DMS53 treated with DMSO at 0.1 percent for 48 hours (cell line): ENCODE measurements at regions not wholly inside any gene's neighbourhood (a gene's known extent, or its start where the extent isn't known, plus 50 kb on each side); places are given as distances from the start of the nearest gene placed in this dataset.

Experiments used
- DNase-seq: peaks from one replicate; lab custom pipeline; 2025; ENCODE audit not compliant: unreplicated experiment; lab: John Stamatoyannopoulos, UW

DNA sequence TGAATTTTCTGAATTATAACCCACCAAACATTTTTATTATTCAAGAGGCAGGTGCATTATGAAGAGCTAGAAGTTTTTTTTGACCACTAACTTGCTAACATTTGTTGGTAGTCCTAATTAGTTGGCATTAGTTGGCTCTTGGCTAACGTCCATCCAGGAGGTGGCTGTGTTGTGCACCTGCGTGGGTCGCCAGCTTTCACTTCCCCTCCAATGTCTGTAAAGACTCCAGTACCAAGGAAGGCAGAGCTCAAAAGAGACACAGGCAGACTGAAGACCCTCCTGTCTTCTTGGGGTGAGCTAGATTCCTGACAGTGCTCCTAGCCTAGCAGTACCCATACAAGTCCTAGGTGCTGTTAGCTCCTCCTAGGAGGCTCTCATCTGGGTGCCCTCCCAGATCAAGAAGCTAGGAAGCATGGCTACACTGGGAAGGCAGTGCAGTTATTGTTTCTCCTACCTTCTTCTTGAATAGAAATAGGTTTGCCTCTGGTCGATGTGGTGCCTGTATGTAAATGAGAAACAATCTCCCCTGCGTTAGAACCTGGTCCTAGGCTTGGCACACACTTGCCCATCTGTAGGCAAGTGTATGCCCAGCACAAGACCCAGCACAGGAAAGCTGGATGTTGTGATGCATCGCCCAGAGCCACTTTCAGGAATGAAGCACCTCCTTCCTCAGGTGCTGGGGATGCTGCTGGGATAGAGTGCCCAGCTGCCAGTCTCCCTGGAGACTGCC is 190.9 kb downstream of the ICE1 start:
- no peak for DNase-seq

DNA sequence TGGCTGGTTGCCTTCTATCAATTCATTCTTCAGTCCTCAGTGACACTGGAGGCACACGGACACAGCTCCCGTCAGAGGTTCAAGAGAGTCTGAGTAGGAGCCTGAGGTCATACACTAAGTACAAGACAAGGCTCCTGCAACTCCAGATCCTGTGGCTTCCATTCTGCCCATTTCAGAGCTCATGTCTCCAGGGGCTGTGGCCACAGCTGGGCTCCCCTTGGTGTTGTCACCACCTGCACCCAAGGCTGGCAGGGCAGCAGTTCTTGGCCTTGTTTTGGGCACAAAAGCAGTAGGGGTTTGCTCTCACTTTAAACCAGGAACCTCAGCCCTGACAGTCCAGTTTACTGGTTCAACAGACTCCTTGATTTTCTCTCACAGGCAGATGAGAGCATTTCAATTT is 189.6 kb downstream of the ICE1 start:
- DNase-seq, result no peak

DNA sequence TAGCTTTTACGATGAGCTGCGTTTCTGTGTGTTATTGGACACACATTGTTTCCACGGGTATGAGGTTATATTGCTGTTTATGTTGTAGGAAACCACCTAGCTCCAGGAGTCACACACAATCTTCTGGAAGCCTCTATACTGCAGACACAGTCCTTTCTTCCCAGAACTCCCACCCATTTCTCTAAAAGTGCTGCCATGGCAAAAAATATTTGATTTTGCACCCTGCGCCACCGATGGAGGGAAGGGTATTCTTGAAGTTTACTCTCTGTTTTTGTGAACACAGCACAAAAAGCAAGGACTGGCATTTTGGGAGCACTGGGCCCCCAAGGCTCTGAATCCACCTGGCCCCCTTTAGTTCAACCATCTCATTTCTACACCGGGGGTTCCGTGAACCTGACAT is 187.5 kb downstream of the ICE1 start:
- no peak for DNase-seq

DNA sequence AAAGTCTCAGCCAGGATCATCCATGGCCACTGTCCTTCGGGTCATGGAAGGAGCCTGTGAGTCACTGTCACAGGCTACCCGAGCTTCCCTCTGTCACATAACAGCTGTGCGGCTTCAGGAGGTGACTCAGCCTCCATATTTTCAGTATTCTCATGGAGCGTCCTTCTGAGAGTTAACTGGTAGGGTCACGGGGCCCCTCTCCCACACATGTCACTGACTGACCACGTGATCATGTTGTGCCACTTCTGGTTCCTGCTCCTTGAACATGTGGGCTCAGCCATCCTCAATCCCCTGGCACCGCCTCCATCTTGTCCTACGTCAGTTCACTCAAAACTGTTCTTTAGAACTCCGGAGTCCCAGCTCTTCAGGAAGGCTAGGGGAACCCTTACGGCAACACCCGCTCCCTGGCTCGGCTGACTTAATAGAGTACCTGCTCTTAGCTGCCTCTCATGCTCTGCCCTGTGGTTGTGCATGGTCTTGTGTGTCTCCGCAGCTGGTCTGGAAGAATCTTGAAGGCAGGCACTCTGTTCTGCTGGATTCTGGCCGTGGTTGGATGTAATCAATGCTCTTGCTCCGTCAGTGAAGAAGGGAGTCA is 182.8 kb downstream of the ICE1 start:
- no peak for DNase-seq

DNA sequence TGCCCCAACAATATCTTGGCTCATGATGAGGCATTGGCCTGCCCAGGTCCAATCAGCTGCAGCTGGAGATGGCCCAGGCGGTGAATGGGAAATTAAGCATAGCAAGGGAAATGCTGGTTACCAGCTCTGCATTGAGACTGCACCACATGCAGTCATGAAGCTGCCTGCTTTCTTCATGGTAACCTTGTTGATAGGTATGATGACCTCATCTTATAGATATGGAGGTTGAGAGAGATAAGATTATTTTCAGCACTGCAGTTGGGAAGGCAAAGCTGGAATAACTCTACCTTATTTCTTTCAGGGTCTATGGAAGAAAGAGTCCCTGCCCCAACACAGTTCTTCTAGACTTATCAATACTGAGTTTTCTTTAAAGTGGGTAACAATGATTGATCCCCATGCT is 180.1 kb downstream of the ICE1 start:
- DNase-seq, result no peak

DNA sequence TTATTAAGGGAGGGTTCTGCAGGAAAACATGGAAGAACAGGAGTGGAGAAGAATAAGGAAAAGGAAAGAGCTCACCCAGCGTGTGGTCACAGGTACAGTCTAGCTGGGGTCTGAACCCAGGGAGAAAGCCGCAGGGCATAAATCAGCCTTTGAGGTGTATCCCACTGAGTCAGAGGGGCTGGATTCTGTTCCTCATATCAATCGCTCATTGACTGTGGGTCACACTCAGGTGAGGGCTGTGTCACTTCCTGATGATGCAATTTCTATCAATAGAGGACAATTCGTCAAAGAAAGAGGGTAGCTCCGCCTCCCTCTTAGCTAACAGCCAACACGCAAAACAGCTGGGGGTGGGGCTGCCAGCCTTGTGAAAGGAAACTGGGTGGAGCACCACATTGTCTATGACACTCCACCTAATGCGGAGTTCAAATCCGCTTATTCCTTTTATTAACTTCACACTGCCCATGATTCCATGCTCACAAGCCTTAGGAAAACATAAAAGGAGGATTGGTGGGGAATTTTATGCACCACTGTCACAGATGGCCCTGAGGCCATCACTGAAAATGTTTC is 176.2 kb downstream of the ICE1 start:
- no peak for DNase-seq

DNA sequence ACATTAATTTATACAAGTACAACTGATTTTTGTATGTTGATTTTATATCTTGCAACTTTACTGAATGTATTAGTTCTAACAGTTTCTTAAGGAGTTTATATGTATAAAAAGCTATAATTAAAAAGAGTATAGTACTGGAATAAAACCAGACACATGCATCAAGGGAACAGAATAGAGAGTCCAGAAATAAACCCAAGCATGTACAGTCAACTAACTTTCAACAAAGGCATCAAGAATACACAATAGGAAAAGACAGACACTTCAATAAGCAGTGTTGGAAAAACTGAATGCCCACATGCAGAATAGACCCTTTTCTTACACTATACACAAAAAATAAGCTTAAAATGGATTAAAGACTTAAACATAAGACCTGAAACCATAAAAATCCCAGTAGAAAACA is 170.9 kb downstream of the ICE1 start:
- no peak for DNase-seq

DNA sequence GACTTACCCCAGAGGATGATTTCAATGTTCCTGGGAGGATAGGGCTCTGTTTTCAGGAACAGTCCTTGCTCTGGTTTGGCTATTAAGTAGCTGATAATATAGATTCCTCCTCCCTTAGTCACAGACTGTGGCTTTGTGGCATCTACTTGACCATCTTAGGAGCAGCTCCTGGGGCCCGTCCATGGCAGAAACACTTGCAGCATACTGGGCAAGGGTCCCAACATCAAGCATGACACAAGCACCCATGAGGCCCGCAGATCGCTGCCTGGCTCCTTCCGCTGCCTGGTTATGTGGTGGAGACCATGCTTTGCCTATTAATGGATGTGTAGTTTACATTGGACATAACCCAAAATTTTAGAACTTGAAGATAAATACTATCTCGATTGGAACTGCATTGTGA is 170.1 kb downstream of the ICE1 start:
- DNase-seq, result no peak

DNA sequence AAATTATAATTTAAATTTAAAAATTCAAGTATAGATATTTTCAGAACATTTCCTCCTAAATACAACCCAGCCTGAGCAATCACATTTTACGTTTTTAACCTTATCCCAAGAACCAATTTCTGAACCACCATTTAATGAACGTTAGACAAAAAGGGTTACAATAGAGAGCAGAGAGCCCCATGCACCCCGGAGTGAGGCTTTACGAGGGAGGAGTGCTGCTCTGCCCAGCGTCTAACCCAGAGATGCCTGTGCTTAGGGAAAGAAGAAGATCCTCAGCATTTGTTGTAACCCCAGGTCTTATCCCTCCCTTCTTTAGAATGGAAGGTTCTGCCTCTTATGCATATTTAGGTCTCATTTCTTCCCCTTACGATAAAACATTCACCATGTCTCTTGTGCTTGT is 169.1 kb downstream of the ICE1 start:
- DNase-seq, result no peak

DNA sequence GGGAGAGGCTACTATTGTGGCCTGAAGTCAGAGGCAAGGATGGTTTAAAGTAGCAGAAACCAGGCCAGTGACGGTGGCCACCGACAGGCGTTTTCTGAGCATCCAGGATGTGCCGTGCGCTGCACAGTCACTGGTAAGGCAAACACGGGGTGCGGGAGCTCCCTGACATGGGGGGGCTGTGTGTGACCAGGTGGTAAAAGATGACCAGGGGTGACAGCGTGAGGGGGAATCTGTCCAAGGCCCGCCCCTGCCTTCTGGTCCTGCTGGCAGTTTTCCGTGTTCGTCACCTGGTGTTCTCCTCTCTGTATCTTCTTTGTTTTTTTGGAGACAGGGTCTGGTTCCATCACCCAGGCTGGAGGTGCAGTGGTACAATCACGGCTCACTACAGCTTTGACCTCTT is 167.4 kb downstream of the ICE1 start:
- no peak for DNase-seq

DNA sequence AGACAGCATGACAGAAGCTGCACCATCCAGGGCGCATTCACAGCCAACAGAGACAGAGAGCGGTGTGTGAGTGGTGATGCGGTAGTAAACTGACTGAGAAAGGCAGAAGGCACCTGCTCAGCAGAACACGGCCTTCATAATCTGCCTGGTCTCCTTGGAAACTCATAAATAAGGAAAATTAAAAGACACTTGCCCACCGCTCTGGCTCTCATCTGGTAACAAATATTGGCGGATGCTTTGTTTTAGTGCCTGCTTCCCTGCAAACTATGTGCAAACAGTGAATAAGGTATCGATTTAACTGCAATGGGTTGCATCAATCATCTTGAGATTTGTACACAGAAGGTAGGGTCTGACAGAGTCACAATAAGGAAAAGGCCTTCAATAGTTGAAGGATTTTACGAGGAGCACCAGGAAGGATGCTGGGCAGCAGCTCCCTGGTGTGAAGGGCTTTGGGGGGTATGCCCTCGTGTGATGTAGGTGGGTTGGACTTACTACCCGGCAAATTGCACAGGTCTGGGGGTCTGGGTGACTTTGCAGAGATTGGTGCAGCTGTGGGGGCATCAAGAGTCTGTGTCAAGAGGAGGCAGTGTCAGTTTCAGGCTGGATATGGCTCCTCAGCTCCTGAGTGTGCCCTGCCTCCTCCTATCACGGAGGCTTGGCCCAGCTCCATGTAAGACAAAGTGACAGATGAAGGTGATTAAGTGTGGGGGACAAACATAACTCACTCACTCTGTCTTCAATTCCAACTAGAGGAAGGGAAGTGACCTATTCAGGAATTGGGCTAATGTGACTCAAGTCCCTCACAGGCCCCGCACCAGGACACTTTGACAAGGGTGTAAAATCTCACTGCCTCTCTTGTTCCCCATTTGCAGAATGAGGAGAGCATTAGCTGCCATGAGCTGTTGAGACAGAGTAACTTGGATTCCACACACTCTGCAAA is 166.7 kb downstream of the ICE1 start:
- no peak for DNase-seq

DNA sequence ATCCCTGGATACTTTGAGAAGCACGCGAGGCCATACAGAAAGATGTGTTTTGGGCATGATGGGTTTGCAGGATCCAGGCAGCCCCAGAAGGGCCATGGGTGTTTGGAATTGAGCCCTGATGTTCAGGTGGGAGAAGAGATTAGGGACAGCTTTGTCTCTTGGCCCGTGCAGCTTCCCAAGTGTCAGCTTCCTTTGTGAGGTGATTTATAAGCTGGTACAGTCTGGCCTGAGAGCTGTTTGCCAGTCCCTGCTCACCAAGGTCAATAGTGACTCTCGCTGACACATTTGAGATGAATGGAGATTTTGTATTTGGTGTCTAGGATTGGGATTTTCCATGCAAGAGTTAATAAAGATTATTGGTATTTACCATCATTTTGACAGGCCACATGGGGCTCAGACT is 165.9 kb downstream of the ICE1 start:
- no peak for DNase-seq

DNA sequence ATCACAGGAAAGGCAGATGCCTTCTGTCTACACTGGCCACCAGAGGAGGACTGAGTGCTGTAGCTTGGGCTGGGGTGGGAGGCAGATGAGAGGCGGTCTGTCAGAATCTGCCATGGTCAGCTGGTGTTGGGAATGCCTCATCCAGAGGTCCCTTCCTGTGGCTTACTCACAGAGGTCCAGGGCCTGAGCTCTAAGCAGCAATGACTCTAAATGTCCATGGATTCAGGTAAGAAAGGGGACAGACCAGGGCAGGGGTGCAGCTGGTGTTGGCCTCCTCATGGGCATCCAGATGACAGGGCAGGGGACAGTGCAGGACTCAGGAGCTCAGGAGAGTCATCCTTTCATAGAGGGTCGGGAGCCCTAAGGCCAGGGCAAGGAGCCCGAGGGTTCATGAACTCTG is 165.0 kb downstream of the ICE1 start:
- DNase-seq, result no peak

DNA sequence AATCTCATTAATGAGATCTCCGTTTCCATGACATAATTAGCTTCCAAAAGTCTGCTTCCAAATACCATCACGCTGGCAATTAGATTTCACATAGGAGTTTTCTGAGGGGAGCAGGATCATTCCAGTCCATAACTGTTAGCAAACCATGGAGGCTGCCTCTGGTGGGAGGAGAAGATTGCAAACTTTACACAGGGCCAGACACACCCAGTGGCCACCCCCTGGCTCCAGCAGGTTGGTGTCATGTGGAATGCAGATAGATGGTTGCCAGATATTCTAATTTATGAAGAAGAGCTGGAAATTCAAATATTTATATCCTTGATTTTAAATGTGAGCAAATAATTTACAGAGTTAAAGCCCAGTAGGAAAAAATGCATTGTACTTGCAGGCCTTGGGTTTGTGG is 164.2 kb downstream of the ICE1 start:
- no peak for DNase-seq

DNA sequence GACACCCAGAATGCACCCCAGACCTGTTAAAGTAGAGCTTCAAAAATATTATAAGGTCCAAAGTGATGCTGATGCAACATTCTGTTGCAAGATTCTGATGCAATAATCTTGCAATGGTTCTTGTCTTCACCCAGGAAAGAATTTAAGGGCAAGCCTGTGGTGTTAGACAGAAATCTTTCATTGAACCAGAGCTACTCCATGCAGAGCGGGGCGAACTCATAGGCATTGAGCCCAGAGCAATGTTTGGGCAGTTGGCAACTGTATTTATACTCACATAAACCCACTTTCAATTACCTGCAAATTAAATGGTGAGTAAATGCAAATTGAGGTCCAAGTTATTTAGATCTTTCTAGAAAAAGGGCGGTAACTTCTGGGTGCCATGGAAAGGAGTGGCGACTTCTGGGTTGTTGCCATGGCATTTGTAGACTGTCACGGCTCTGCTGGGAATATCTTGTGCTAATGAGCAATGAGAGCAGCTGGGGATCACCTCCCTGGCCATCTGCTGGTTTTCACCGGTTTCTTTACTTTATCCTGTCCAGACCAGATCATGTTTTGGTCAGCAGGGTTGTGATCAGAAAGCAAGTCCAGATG is 163.4 kb downstream of the ICE1 start:
- DNase-seq, result no peak

DNA sequence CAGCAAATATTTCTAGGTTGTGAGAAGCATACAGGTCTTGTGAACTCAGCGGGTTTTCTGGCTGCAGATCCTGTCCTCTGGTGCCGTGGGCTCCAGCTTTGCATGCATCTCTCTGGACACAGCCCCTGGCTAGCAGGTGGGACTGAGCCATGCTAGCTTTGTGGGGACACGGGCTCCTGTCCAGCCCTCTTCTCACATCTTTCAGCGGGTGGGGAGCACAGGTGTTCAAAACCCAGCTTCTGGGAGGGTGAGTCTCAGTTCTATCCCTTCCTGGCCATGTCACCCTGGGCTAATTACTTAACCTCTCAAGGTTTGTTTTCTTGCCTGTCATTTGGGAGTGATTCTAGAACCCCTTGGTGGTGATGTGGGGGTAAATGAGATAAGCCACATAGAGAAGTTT is 162.3 kb downstream of the ICE1 start:
- no peak for DNase-seq

DNA sequence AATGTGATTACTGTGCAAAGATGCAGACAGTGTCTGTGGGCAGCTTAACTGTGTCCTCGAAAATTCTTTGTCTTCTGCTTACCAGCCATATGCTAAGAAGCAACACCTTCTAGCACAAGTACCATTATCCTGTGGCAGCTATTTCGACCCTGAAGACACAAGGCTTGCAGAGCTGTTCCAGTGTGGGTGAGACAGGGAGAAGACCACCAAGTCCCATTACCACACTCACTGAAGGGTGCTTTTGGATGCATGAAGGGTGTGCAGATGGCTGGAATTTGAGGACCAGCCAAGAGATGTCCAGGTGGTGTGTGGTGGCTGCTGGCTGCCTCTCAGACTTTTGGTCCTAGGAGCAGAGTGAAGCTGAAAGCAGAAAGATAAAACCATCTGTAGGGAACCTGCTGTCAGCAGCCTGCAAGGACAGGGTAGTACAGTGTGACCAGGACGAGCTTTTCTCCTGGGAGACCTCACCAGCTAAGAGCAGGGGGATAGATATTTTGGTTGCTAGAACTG is 161.8 kb downstream of the ICE1 start:
- no peak for DNase-seq

DNA sequence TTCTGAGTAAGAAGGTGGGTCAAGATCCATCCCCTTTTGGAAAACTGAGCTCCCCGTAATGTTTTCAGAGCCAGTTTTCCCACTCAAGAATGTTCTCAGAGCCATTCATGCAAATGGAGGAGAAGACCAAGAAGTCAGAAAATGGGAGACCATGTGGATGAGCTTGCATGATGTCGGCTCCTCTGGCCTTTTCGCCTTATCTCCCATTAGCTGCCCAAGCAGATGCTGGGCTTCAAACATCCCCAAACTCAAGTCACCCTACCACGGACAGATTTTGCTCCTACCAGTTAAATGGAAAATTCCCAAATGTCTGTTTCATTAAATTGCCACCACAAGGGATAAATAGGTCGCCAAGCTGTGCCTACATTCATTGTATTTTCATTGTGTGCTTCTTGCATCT is 161.4 kb downstream of the ICE1 start:
- DNase-seq, result no peak

DNA sequence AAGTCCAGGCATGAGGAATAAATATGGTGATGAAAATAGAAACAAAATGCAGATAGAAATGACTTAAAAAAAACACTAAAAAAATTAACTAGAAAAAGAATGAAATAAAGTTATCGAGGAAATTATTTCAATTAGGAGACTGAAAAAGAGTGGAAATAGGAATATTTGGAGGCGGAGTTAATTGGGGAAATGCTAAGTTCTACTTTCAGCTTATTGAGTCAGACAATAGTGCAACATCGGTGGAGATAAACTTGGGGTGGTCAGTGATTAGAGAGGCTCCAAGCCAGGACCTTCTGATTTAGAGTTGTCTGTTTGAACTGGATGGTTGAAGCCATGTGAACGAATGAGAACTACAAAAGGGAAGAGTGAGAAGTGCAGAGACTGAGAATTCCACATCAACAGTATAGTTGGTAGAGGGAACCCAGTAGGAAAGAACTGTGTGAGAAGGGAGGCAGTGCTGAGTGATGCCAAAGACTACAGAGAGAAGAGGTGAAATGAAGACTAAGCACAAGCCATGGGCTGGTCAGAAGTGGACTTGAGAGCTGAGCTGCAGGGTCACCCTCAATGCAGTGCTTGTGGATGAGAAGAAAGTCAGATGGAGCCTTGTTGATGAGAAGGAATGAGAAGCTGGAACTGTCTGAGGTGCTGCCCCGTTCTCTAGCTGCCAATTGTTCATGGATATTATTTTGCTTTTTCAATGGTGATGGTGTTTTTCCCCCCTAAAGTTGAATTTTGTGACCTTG is 160.7 kb downstream of the ICE1 start:
- no peak for DNase-seq

DNA sequence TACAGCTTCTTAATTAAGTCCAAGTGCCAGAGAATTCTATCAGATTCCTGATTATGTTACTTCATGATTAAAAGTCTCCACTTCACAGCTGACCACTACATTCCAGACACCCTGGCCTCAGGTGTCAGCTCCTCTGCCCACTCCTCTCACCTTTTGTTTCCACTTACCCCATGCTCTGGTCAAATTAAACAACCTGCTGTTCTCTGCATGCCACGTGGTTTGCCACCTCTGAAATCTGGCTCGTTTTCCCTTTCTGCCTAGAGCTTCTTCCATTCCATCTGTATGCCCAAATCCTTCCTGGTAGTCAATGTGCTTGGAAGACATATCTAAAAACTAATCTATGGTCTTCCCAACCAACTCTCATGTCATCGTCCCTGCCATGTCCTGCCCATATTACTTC is 158.6 kb downstream of the ICE1 start:
- no peak for DNase-seq
